ENCODE measurements at regions not wholly inside any gene's neighbourhood (a gene's known extent, or its start where the extent isn't known, plus 50 kb on each side); places are given as distances from the start of the nearest gene placed in this dataset.
"Not testable (repeated sequence)": the region's sequence is repeated elsewhere in the genome, so short reads cannot be mapped to it uniquely, and the experiment has no call there.

DNA sequence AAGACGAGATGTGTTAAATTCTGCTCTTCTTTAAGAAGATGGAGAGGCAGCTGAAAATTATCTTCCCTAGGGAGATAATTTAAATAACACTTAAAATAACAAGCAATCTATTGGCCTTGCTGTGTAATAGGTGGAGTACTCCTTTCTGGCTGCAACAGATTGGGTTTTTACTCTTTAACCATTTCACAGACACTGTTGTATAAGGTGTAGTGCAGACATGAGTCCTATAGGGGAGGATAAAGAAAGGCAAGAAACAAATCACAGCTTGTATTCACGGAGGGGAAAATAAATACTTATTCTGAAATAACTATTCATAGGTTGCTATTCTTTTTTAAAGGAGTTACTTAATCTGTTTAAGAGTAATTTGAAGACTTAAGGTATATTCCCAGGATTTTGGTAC, 252.0 kb downstream of the ZPLD1 start:
- DNase-seq (no peak), ATAC-seq (no peak)

DNA sequence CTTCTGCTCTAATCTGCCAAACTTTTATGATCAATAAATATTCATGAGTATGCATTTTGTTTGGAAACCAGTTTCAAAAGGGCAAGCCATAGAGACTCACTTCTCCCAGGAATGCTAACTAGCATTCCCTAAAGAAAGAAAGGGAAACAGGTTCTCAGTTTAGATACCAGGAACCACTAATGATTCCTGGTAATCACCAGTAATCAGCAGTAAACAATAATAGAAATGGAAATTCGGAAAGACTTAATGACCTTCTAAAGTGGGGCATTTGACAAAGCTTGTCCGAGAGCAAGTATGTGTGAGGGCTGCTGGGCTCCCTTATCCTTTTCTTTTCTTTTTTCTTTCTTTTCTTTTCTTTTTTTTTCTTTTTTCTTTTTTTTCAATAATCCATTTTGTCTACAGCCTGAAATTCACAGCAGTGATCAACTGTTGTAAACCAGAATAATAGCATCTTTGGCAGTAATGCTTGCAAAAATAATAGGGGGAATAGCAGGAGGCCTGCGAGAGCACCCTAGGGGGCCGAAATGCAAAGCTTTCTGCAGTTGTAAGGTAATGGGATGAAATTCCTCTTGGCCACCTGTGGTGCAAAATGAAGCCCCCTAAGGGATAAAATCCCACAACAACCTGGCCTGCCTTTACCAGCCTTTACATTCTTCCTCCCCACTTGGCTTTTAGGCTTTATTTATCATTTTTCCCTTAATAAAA, 253.2 kb downstream of the ZPLD1 start:
- ATAC-seq (no peak), DNase-seq (no peak)

DNA sequence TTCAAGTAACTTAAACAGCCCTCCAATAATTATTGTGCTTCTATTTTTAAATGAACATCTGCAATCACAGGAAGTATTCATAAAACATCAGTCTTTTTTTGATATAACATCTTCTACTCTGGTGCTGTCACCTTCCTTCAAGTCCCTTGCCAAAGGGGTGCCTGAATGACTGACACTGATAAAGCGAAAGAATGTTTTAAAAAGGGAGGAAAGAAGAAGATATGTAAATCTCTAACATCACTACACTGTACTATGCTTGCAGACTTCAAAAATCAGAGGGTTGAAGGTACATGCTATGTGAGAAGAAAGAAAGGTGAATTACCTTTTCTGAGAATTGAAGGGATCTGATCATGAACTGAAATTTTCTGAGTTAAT, 253.7 kb downstream of the ZPLD1 start:
- ATAC-seq (no peak), DNase-seq (no peak)

DNA sequence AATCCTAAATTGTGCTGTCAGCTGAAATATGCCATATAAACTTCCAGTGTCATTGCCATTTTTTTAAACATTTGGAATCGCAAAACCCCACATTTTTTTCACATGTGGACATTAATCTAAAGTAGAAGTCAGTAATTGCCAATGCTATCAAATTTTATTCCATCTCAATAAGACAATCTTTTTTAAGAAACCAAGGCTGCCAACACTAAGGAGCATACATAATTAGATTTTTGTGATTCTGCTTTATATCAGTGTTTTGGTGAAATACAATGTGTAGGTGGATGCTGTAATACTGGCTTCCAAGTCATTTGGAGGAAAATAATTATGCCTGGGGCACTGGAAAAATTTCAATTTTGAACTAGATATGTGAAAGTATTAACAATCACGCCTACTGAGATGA, 256.7 kb downstream of the ZPLD1 start:
- ATAC-seq (no peak), DNase-seq (no peak)

DNA sequence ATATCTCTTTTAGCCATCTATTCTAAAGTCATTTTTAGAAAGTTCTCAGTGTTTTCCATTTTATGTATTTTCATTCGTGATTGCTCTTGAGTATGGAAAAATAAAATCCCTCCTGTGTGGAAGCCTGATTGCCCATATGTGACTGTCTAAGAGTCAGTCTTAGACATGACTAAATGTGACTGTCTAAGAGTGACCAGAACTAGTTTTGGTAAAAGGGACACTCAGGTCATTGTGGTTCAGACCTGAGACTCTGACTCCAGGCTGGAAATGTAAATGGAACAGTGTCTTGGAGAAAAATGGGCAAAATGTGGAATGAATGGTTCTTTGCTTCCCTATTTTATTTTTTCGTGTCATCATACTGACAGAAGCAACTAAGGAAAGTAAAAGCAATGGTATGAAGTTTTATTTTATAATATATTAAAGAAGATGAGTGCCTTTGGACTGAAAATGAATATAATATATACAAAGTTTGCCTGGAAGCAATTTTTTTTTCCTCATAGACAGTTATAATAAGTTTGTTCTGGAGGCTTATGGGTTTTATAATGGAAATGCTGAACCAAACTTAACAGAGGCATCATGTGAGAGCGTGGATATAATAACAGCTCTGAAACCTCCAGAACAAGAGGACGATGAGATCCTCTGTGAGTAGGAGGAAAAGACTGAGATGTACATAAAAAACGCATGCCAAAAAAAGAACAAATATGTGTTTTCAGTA, 264.4 kb downstream of the ZPLD1 start:
- no peak for ATAC-seq

GRCh38 chr3:102699819-102700140, 265.0 kb downstream of the ZPLD1 start:
- DNase-seq (no peak), ATAC-seq (no peak)

More for the DNA sequence above, 264.4 kb downstream of the ZPLD1 start:
- DNase-seq, result no peak

- DNase-seq, result no peak
- no peak for ATAC-seq
These were observed 278.1 kb downstream of the ZPLD1 start for GRCh38 chr3:102712896-102713295.

DNA sequence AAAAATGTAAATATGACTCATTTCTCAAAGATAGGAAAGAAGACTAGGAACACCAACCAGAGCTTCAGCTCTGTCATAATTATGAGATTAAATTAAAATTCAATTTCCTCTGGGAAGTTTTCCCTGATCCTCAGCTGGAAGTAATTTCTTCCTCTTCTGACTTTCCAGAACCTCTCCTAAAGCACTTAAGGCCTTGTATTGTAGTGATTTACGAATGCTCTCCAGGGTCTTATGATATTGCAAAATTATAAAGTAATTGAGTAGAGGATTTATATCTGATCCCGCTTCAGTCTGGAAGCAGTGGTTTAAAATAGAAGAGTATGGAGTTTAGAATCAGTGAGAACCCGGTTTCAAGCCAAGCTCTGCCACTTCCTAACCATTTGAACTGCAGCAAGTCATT, 279.8 kb downstream of the ZPLD1 start:
- DNase-seq, result no peak
- no peak for ATAC-seq

GRCh38 chr3:102715030-102715697, 280.3 kb downstream of the ZPLD1 start:
- DNase-seq (no peak), ATAC-seq (peak; percentile 63)

GRCh38 chr3:102718651-102719050, 283.8 kb downstream of the ZPLD1 start:
- DNase-seq (no peak), ATAC-seq (no peak)

- no peak for DNase-seq
- ATAC-seq, result no peak
These were observed 287.5 kb downstream of the ZPLD1 start for GRCh38 chr3:102722317-102722716.

- DNase-seq, result no peak
- no peak for ATAC-seq
These were observed 292.5 kb downstream of the ZPLD1 start for GRCh38 chr3:102727340-102727739.

- DNase-seq, ATAC-seq: not testable (repeated sequence)
These were observed 297.8 kb downstream of the ZPLD1 start for GRCh38 chr3:102732581-102732980.

GRCh38 chr3:102733791-102734563, 299.2 kb downstream of the ZPLD1 start:
- no peak for DNase-seq
- ATAC-seq, result no peak

DNA sequence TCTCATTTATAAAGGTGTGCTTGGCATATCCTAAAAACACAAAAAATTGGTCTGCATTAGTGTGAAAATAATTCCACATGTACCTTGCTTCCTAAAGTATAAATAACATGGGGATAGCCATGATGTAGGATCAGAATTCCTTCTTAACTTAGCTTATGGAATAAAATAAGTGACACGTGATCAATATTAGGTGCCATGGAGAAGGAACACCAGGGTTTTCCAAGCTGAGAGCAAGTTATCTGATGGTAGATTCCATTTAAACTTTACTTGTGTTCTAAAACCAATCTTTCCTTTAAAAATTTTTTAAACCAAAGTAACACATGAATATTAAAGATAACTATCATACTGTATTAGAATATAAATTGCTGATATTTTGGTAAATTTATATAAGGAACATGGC, 300.5 kb downstream of the ZPLD1 start:
- DNase-seq, result no peak
- ATAC-seq, result no peak

DNA sequence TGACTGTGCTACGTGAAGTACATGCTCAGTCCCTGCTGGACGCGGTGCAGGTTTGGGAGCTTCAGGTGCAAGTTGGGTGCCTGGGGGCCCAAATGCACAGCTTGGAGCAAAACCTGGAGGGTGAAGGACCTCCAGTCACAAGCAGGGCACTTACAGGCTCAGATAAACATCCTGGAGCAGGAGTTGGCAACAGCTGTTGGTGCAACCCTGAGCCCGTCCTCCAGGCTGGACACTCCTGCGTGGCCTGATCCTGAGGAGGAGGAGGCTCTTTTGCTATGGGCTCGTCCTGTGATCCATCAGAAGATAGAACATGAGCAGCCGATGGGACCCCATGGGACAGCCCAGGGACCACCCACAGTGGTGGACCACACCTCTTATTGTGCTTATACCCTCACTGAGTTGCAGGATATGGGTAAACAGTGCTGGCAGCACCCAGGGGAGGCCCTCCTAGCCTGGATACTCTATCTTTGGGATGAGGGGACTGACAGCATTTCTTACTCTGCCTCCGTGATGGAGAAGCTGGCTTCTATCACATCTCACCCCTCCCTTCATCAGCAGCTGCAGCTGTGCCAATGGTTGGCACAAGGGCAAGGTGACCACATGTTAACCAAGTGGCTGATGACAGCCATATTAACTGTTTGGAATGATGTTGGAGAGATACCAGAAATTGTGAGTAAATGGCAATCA, 301.6 kb downstream of the ZPLD1 start:
- DNase-seq (no peak), ATAC-seq (no peak)

GRCh38 chr3:102736975-102737304, 302.1 kb downstream of the ZPLD1 start:
- ATAC-seq (no peak), DNase-seq (no peak)

- no peak for DNase-seq
- ATAC-seq, result no peak
These were observed 302.5 kb downstream of the ZPLD1 start for GRCh38 chr3:102737353-102737752.

DNA sequence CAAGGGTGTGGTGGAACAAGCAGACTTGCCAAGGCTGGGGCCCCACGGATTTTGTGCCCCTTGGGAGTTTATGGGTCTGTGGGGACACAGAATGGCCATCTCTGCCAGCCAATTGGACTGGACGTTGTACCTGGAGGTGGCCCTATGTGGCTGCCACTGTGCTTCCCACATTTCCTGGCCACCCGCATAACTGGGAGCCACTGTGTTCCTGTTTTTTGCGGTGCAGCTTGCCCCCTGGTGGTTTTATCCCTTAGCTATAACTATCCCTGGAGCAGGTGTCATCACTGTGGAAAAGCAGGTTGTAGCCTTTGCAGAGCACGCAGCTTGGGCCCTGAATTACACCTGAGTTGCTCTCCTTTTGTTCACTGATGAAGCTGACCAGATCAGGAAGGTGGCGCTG, 306.3 kb downstream of the ZPLD1 start:
- no peak for ATAC-seq

DNA sequence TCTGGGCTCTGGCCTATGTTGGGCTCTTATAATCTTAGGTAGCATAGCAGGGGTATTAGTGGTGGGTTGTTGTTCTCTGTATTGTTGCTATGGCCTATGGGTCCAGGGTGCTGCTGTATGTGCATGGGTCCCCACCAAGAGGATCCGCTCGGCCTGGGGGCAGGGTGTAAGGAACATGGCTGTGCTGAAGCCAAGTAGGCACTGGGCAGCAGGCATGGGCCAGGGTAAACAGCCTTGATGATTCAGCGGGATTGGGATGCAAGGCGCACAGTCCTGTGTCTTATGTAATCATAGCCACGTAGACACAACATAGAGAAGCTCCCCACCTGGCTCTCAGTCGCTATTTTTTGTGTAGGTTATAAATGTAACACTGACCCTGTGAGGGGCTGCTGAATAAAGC, 306.9 kb downstream of the ZPLD1 start:
- no peak for ATAC-seq
- no peak for DNase-seq

More for the DNA sequence above, 306.3 kb downstream of the ZPLD1 start:
- no peak for DNase-seq

- no peak for ATAC-seq
- no peak for DNase-seq
These were observed 311.1 kb downstream of the ZPLD1 start for GRCh38 chr3:102745881-102746280.

GRCh38 chr3:102747611-102748010, 312.8 kb downstream of the ZPLD1 start:
- ATAC-seq (no peak), DNase-seq (no peak)
